HAP-1 (cell line): ENCODE measurements at regions not wholly inside any gene's neighbourhood (a gene's known extent, or its start where the extent isn't known, plus 50 kb on each side); places are given as distances from the start of the nearest gene placed in this dataset.

Experiments
- DNase-seq, 2 experiments: peaks; one replicate each; pipeline ENCODE4 v3.0.0-alpha.2; 2016 to 2020; ENCODE audit warnings: low spot score in 2 of 2
- H3K27me3 ChIP-seq: fragments of 250-450 bp; sonication (Bioruptor Pico); 2 replicates; pipeline ENCODE4 v1.5.1; 2020; ENCODE audit warnings: low read depth, mild to moderate bottlenecking, moderate library complexity
- H3K36me3 ChIP-seq: fragments of 250-450 bp; sonication (Bioruptor Pico); replicated peaks from 2 replicates; pipeline ENCODE4 v1.5.1; 2020; ENCODE audit warnings: mild to moderate bottlenecking
- H3K4me1 ChIP-seq: fragments of 250-450 bp; sonication (Bioruptor Pico); 2 replicates; pipeline ENCODE4 v1.5.1; 2020; ENCODE audit warnings: mild to moderate bottlenecking
- H3K4me3 ChIP-seq: fragments of 250-450 bp; sonication (Bioruptor Pico); 2 replicates; pipeline ENCODE4 v1.5.1; 2020; ENCODE audit warnings: mild to moderate bottlenecking, moderate library complexity
- H3K9me3 ChIP-seq: fragments of 250-450 bp; sonication (Bioruptor Pico); 2 replicates; pipeline ENCODE4 v1.5.1; 2020; ENCODE audit warnings: mild to moderate bottlenecking, moderate library complexity
- in situ Hi-C: fragments of 300-500 bp; cut with MboI; formaldehyde crosslinking; loops from 3 replicates; pipeline ENCODE4 v1.14.3; 2020; ENCODE audit warnings: low sequenced_read_pairs, inconsistent platforms, mixed read lengths

DNA sequence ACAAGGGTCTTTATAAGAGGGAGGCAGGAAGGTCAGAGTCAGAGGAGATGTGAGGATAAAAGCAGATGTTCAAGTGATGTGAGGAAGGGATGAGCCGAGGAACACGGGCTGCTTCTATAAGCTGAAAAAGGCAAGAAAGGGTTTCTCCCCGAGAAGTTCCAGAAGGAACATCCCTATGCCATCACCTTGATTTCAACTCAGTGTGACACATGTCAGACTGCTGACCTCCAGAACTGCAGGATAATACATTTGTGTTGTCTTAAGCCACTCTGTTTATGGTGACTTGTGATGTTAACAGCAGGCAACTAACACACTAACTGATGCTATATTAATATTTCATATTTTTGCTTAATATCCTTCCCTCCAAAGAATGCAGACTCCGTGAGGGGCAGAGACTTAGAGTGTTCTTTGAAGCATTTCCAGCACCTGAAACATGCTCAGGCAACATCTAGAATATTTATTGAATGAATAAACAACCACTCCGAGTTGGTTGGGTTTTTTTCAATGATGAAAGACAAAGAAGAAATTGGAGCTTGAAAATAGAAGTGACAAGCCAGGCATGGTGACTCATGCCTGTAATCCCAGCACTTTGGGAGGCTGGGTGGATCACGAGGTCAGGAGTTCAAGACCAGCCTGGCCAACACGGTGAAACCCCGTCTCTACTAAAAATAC lies 77.6 kb upstream of the ADRA1B start:
- in situ Hi-C loops = no loop called here
- no peaks in the 10 kb centered on the region for H3K27me3 ChIP-seq
- no peak for DNase-seq
- no peaks in the 10 kb centered on the region for H3K4me1 ChIP-seq
- no peak overlapping the region for H3K4me3 ChIP-seq
- no peaks in the 10 kb centered on the region for H3K36me3 ChIP-seq
- H3K9me3 ChIP-seq = no peaks in the 10 kb centered on the region

DNA sequence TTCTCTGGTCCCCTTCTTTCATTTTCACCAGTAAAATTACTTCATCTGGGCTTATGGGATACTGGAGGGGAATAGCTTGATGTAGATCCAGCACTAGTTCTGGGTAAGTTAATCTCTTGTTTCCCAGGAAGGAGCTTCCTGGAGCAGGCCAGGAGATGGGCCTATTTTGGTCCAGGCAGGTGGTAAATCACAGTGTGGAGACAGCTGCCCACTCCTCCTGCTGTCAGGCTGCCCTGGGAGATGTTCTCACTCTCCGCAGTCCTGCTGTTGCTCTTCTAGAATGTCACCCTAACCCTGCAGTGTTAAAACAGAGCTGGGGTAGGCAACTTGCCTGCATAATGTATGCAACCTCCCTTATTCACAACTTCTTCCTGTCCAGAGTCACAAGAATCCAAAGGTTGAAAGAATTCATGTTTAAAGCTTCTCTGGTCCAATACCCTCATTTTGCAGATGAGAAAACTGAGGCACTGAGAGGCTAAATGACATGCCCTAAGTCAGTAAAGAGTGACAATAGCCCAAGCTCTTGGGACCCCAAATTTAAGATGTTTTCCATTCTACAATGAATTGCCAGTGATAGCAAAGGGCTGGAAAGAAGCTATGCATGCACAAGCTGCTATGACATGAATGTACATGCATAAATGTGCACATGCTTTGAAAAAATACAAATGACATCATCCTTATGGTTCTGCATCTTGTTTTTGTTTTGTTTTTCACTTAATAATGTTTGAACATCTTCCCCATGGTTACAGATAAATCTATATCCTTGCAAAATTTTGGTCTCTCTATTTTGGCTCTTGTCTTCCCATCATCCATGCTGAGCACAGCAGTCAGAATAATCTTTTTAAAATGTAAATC lies 71.8 kb upstream of the ADRA1B start:
- DNase-seq = no peak
- H3K27me3 ChIP-seq = no peaks in the 10 kb centered on the region
- in situ Hi-C loops = no loop called here
- H3K4me1 ChIP-seq = no peaks in the 10 kb centered on the region
- no peaks in the 10 kb centered on the region for H3K36me3 ChIP-seq
- no peak overlapping the region for H3K4me3 ChIP-seq
- no peaks in the 10 kb centered on the region for H3K9me3 ChIP-seq

DNA sequence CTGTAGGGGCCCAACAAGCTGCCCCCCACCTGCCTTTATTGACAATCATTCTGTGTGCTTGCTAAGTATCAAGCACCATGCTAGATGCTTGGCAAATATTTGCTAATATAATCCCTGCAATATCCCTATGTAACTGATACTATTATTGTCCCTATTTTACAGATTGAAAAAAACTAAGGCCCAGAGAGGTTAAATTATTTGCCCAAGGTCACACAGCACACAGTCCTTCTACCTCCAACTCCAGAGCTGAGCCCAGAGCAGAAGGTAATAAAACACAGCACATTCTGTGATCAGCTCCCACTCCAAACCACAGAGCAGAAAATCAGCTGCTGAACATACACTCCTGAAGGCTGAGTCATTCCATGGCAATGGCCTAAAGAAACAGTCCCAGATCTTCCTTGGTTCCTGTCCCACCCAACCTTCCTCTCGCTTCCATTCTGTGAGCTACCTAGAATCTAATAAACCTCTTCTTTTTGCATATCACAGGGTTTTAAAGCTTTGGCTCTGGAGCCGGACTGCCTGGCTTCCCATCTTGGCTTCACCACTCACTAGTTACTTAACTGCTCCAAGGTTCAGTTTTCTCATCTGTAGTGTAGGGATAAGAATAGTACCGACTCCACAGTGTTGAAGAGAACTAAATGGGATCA lies 66.7 kb upstream of the ADRA1B start:
- no peak for DNase-seq
- H3K4me3 ChIP-seq = no peak overlapping the region
- no peaks in the 10 kb centered on the region for H3K27me3 ChIP-seq
- H3K9me3 ChIP-seq = peaks cover 2% of the 10 kb centered on the region; the same call in 1 of the 2 replicates
- in situ Hi-C loops = no loop called here
- H3K4me1 ChIP-seq = no peaks in the 10 kb centered on the region
- H3K36me3 ChIP-seq = no peaks in the 10 kb centered on the region

DNA sequence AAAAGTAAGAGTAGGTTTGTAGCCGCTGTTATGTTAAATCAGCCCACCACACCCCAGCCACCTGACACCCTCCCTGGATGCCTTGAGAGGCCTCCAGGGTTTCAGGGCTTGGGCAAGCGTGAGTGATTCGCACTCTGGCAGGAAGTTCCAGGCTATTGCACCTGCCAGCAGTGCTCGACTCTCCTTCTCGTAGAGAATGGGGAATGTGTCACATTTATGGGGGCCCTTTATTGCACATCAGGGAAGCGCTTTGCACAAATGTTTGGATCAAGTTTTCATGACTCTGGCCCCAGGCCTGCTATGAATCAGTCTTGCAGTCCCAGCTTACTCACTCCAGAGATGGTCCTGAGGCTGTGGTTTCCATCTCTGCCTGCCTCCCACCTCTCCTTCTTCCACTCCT lies 66.1 kb upstream of the ADRA1B start:
- in situ Hi-C loops = no loop called here
- DNase-seq = no peak
- Histone ChIP-seq H3K36me3 (no peaks in the 10 kb centered on the region), H3K4me3 (no peak overlapping the region), H3K4me1 (no peaks in the 10 kb centered on the region), H3K9me3 (peaks cover 2% of the 10 kb centered on the region; the same call in 1 of the 2 replicates), H3K27me3 (no peaks in the 10 kb centered on the region)

DNA sequence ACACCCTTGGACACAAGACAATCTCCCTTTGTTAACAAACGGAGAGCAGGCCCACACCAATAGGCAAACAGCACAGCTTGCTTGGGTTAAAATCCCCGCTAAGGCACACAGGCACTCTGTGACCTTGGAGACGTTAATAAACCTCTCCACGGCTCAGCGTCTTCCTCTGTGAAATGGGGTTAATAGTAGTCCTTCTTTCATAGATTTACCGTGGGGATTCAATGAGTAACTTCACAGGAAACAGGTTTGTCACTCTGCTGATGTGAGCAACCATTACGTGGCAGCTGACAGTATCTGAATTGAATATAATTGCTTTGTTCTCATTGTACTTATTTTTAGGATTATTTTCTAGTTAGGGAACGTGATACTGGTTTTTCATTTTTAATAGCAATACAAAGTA lies 65.2 kb upstream of the ADRA1B start:
- no peak for DNase-seq
- Histone ChIP-seq H3K36me3 (no peaks in the 10 kb centered on the region), H3K27me3 (no peaks in the 10 kb centered on the region), H3K4me3 (no peak overlapping the region), H3K4me1 (no peaks in the 10 kb centered on the region), H3K9me3 (peaks cover 2% of the 10 kb centered on the region; the same call in 1 of the 2 replicates)
- in situ Hi-C loops = no loop called here

DNA sequence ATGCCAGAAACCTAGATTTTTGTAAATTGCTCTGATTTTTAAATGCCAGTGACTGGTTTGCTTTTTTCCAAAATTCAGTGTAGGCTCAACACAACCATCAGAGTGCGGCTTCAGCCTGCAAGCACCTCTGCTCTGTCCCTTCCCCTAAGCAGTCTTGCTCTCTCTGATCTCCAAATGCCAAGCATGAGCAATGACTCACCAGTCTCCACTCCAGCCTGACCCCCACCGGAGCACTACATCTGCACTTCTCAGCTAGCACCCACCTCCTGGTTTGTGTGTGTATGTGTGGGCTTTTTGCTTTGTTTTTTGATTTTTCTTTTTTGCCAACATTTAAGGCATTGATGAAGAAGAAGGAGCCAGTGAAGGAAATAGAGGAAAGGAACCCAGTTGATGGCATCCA lies 61.4 kb upstream of the ADRA1B start:
- H3K36me3 ChIP-seq = no peaks in the 10 kb centered on the region
- in situ Hi-C loops = no loop called here
- no peaks in the 10 kb centered on the region for H3K27me3 ChIP-seq
- DNase-seq = no peak
- H3K4me3 ChIP-seq = no peak overlapping the region
- H3K9me3 ChIP-seq = peaks cover 2% of the 10 kb centered on the region; the same call in 1 of the 2 replicates
- no peaks in the 10 kb centered on the region for H3K4me1 ChIP-seq

DNA sequence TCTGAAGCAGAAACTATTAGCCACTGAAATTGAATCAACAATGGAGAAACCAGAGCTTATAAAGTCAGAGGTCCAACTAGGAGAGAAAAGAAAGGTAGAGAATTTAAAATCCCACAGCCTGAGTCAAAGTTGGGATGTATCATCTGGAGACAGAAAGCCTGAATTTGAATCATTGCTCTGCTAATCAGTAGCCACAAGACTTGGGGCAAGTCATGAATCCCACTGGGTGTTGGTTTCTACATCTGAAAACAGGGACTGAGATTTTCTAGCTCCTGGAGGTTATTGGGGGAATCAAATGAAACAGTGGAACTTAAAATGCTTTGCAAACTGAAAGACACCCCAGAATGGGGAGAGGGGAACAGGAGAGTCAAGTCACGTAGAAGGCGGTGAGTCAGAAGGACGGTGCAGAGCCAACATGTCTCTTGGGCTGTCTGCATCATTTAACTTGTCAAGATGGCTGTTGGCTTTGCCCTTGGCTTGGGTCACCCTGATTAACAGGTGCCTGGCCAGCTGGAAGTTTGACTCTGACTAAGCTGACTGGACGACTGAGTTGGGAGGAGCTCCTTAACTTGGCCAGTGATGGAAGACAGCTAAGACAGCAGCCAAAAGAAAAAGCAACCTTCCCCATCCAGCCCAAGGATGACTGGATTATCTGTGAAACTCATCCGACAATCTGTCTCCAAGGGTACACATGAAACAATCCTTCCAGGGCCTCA lies 60.6 kb upstream of the ADRA1B start:
- H3K27me3 ChIP-seq = no peaks in the 10 kb centered on the region
- peaks cover 2% of the 10 kb centered on the region; the same call in 1 of the 2 replicates for H3K9me3 ChIP-seq
- H3K4me1 ChIP-seq = no peaks in the 10 kb centered on the region
- no peak for DNase-seq
- in situ Hi-C loops = no loop called here
- H3K4me3 ChIP-seq = no peak overlapping the region
- H3K36me3 ChIP-seq = no peaks in the 10 kb centered on the region

DNA sequence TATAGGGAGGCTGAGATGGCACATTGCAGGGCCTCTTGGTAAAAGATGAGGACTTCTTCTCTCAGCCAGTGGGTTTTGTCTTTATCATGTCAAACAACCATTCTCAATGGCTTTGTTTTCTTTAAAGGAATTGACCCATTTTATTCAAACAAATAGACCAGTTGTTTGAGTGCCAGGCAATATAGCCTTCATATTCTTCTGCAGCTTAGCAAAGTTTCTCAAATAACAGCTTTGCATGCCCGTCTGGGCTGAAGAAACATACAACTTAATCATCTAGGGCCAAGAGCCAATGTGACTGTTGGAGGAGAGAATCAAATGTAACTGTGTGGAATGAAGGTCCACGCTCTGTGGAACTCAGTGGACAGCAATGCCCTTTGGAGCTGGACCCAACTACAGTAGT lies 57.4 kb upstream of the ADRA1B start:
- H3K36me3 ChIP-seq = no peaks in the 10 kb centered on the region
- no peaks in the 10 kb centered on the region for H3K4me1 ChIP-seq
- in situ Hi-C loops = no loop called here
- H3K9me3 ChIP-seq = no peaks in the 10 kb centered on the region
- H3K27me3 ChIP-seq = no peaks in the 10 kb centered on the region
- DNase-seq = no peak
- H3K4me3 ChIP-seq = no peak overlapping the region

DNA sequence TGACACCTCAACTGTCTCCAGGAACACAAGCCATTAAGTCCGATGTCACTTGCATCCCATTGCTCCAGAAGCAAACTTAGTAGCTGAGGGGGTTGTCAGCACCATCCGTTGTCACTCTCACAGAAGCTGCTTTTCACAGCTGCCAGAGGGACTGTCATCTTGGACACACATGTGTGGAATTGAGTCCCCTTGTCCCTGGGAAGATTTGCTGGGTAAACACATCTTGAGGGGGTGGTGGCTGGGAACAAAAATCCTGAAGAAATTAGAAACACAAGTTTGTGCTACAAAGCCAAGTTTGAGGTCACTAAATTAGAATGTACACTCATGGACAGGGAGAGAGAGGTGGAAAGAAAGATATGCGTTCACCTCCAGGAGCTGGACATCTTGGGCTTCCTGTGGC lies 55.2 kb upstream of the ADRA1B start:
- Histone ChIP-seq H3K36me3 (no peaks in the 10 kb centered on the region), H3K9me3 (no peaks in the 10 kb centered on the region), H3K4me3 (no peak overlapping the region), H3K27me3 (peaks cover 4% of the 10 kb centered on the region; the same call in 1 of the 2 replicates), H3K4me1 (no peaks in the 10 kb centered on the region)
- DNase-seq = no peak
- in situ Hi-C loops = no loop called here

DNA sequence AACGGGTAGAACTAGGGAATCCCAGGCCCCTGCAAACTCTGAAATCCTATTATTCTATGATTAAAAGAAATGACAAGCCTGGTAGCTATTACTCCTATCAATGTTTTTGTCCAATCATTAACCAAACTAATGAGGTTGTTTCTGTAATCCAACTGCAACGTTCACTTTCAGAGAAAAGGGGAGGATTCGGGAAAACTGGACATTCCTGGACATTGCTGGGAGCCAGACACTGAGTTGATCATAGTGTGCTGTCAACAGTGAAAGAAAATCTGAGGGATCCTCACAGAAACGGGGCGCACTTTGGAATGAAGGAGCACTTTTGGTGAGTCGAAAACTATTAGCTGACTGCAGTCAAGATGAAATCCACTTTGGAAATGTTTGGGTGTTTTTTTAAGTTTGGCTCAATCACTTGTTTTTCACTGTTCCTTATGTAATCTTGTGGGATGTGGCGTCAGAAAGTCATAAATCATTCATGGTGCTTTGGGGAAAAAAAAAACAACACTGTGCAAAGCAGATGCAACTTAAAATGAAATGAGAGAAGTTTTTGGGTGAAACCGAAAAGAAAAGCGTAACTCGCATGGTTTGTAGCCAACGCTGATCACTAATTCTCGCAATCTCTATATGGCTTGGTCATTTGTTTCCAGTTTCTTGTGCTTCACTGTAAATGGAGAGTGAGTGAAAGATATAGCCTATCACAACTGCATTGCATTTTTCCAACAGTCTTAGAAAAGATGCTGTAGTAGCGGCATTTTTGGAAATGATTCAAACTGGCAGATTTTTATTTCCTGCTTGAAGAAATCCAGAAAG lies 51.2 kb upstream of the ADRA1B start:
- no peak for DNase-seq
- H3K4me1 ChIP-seq = no peaks in the 10 kb centered on the region
- H3K27me3 ChIP-seq = peaks cover 10% of the 10 kb centered on the region; the same call in 1 of the 2 replicates
- no peaks in the 10 kb centered on the region for H3K36me3 ChIP-seq
- in situ Hi-C loops = no loop called here
- H3K4me3 ChIP-seq = no peak overlapping the region
- no peaks in the 10 kb centered on the region for H3K9me3 ChIP-seq

DNA sequence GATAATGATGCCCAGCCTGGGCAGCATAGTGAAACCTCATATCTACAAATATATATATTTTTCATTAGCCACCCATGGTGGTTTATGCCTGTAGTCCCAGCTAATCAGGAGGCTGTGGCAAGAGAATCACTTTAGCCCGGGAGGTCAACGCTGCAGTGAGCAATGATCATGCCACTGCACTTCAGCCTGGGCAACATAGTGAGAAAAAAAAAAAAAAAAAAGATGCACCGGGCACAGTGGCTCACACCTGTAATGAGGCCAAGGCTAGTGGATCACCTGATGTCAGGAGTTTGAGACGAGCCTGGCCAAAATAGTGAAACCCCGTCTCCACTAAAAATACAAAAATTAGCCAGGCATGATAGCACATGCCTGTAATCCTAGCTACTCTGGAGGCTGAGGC lies 50.2 kb upstream of the ADRA1B start:
- peaks cover 10% of the 10 kb centered on the region; the same call in 1 of the 2 replicates for H3K27me3 ChIP-seq
- no peak overlapping the region for H3K4me3 ChIP-seq
- H3K4me1 ChIP-seq = no peaks in the 10 kb centered on the region
- no peaks in the 10 kb centered on the region for H3K36me3 ChIP-seq
- no peaks in the 10 kb centered on the region for H3K9me3 ChIP-seq
- DNase-seq = no peak
- in situ Hi-C loops = no loop called here
